WTC11 (cell line): ENCODE measurements at regions not wholly inside any gene's neighbourhood (a gene's known extent, or its start where the extent isn't known, plus 50 kb on each side); places are given as distances from the start of the nearest gene placed in this dataset.

ENCODE experiments used
- ATAC-seq: fragments of 200-7000 bp; cut with Tn5 transposase; 2 replicates; pipeline ENCODE4 v1.10.0; 2021; ENCODE audit warnings: mild to moderate bottlenecking, moderate library complexity
- CTCF ChIA-PET: fragments of 300-600 bp; sonication (Branson Sonifier 250); formaldehyde crosslinking; loops from one replicate; lab custom pipeline; 2021; ENCODE audit warnings: antibody characterized with exemption; lab: Charles Lee
- POLR2A ChIA-PET: fragments of 350-600 bp; sonication (Branson Sonifier 250); formaldehyde crosslinking; loops from one replicate; lab custom pipeline; 2021; ENCODE audit warnings: antibody characterized with exemption; lab: Charles Lee
- DNase-seq: peaks from one replicate; pipeline ENCODE4 v3.0.0; 2021; ENCODE audit warnings: low spot score
- H3K27ac Mint-ChIP-seq: 2 replicates; pipeline ENCODE4 v1.8.0; 2021; ENCODE audit warnings: mixed read lengths
- H3K27me3 Mint-ChIP-seq: 2 replicates; pipeline ENCODE4 v1.8.0; 2021; ENCODE audit warnings: low read depth, mild to moderate bottlenecking, moderate library complexity, mixed read lengths
- H3K36me3 Mint-ChIP-seq: 2 replicates; pipeline ENCODE4 v1.8.0; 2021; ENCODE audit warnings: mixed read lengths
- H3K4me1 Mint-ChIP-seq: 2 replicates; pipeline ENCODE4 v1.8.0; 2022; ENCODE audit warnings: mixed read lengths
- H3K4me3 Mint-ChIP-seq: 2 replicates; pipeline ENCODE4 v1.8.0; 2021; ENCODE audit warnings: mild to moderate bottlenecking, moderate library complexity, mixed read lengths
- H3K9me3 Mint-ChIP-seq: 2 replicates; pipeline ENCODE4 v1.8.0; 2021; ENCODE audit warnings: mixed read lengths
- ATF2 ChIP-seq: sonication (generic); formaldehyde crosslinking; IDR thresholded peaks from 2 replicates; pipeline ENCODE4 v1.8.1; 2022; ENCODE audit warnings: low read depth, missing genetic modification reagents, borderline replicate concordance
- CTCF ChIP-seq: fragments of 200-600 bp; IDR thresholded peaks from 2 replicates; pipeline ENCODE4 v1.8.0; 2022; ENCODE audit warnings: antibody characterized with exemption
- NFYB ChIP-seq: sonication (generic); formaldehyde crosslinking; conservative IDR thresholded peaks from 2 replicates; pipeline ENCODE4 v1.8.0; 2022; ENCODE audit warnings: low read depth, missing genetic modification reagents
- OVOL2 ChIP-seq: fragments of 250-450 bp; sonication (Bioruptor Pico); IDR thresholded peaks from 2 replicates; pipeline ENCODE4 v1.9.0; 2021; ENCODE audit warnings: mild to moderate bottlenecking, borderline replicate concordance
- PRRX2 ChIP-seq: fragments of 250-450 bp; sonication (Bioruptor Pico); IDR thresholded peaks from 2 replicates; pipeline ENCODE4 v1.8.0; 2021; ENCODE audit warnings: mild to moderate bottlenecking
- RORB ChIP-seq: fragments of 250-450 bp; sonication (Bioruptor Pico); IDR thresholded peaks from 2 replicates; pipeline ENCODE4 v1.9.0; 2021; ENCODE audit warnings: mild to moderate bottlenecking
- SMAD4 ChIP-seq: sonication (generic); formaldehyde crosslinking; IDR thresholded peaks from 2 replicates; pipeline ENCODE4 v1.8.0; 2022; ENCODE audit warnings: mild to moderate bottlenecking, missing genetic modification reagents
- SP1 ChIP-seq: sonication (generic); formaldehyde crosslinking; conservative IDR thresholded peaks from 2 replicates; pipeline ENCODE4 v1.8.1; 2022; ENCODE audit warnings: missing genetic modification reagents
- TP53 ChIP-seq: sonication (generic); formaldehyde crosslinking; IDR thresholded peaks from 2 replicates; pipeline ENCODE4 v1.8.1; 2023; ENCODE audit warnings: mild to moderate bottlenecking, missing genetic modification reagents
- USF1 ChIP-seq: sonication (generic); formaldehyde crosslinking; IDR thresholded peaks from 2 replicates; pipeline ENCODE4 v1.8.0; 2022; ENCODE audit warnings: mild to moderate bottlenecking, missing genetic modification reagents
- ZBTB43 ChIP-seq: sonication (generic); formaldehyde crosslinking; IDR thresholded peaks from 2 replicates; pipeline ENCODE4 v1.8.1; 2023; ENCODE audit warnings: mild to moderate bottlenecking, missing genetic modification reagents
- ZNF121 ChIP-seq: sonication (generic); formaldehyde crosslinking; IDR thresholded peaks from 2 replicates; pipeline ENCODE4 v1.8.0; 2023; ENCODE audit warnings: missing genetic modification reagents
- ZNF138 ChIP-seq: sonication (generic); formaldehyde crosslinking; conservative IDR thresholded peaks from 2 replicates; pipeline ENCODE4 v1.8.1; 2022; ENCODE audit warnings: mild to moderate bottlenecking, moderate library complexity, missing genetic modification reagents
- ZNF219 ChIP-seq: sonication (generic); formaldehyde crosslinking; IDR thresholded peaks from 2 replicates; pipeline ENCODE4 v1.8.0; 2023; ENCODE audit warnings: missing genetic modification reagents, mild to moderate bottlenecking, borderline replicate concordance
- ZNF232 ChIP-seq: sonication (generic); formaldehyde crosslinking; IDR thresholded peaks from 2 replicates; pipeline ENCODE4 v1.8.0; 2022; ENCODE audit warnings: mild to moderate bottlenecking, missing genetic modification reagents
- ZNF263 ChIP-seq: sonication (generic); formaldehyde crosslinking; IDR thresholded peaks from 2 replicates; pipeline ENCODE4 v1.8.1; 2022; ENCODE audit warnings: low read depth, mild to moderate bottlenecking, moderate library complexity, missing genetic modification reagents
- ZNF396 ChIP-seq: fragments of 250-450 bp; sonication (Bioruptor Pico); IDR thresholded peaks from 2 replicates; pipeline ENCODE4 v1.8.0; 2021; ENCODE audit warnings: mild to moderate bottlenecking, moderate library complexity, borderline replicate concordance
- TF ChIP-seq, protein P1 (sequence below): sonication (generic); formaldehyde crosslinking; conservative IDR thresholded peaks from 2 replicates; pipeline ENCODE4 v1.8.1; 2023; ENCODE audit warnings: mild to moderate bottlenecking, low read depth, missing genetic modification reagents, moderate library complexity
- TF ChIP-seq, protein P2 (sequence below): sonication (generic); formaldehyde crosslinking; IDR thresholded peaks from 2 replicates; pipeline ENCODE4 v1.8.1; 2022; ENCODE audit warnings: missing genetic modification reagents, borderline replicate concordance
- TF ChIP-seq, protein P3 (sequence below): fragments of 250-450 bp; sonication (Bioruptor Pico); IDR thresholded peaks from 2 replicates; pipeline ENCODE4 v1.8.0; 2021; ENCODE audit warnings: mild to moderate bottlenecking

DNA sequence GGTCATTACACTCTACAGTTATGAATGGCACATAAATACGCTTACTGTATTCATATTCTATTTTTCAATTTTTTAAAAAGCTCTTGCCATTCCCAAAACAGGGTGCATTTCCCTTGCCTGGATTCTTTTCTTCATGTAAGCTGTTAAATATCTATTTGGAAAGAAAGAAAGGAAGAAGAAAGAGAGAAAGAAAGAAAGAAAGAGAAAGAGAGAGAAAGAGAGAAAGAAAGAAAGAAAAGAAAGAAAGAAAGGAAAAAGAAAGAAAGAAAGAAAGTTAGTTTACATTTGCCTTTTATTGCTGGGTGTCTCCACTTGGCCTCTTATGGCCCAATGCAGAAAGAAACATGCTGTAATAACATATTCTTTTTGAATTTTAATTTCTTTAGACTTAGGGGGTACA is 165.9 kb upstream of the ATXN1 start (continued):
- TF ChIP-seq OVOL2, result no peak
- no peak for TF ChIP-seq ZNF138
- no peak for TF ChIP-seq SP1 (CRISPR knock-in tag)
- no peak for TF ChIP-seq ZNF263 (CRISPR knock-in tag)

DNA sequence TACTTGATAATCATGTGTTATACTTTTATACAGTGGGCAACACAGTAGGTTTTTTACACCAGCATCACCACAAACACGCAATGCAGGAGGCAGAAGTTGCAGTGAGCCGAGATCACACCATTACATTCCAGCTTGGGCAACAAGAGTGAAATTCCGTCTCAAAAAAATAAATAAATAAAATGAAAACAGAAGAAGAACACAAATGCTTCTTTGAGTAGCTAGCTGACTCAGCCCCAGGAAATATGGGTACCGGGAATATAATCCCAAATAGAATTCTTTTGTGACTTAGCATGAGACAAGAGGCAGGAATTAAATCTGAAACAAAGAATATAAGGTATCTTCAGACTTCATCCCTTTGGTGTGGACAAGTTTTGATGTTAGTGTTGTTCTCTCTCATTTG is 164.2 kb upstream of the ATXN1 start:
- TF ChIP-seq CTCF, result no peak
- no peak for TF ChIP-seq ZNF121 (CRISPR knock-in tag)
- TF ChIP-seq ZNF396 (CRISPR knock-in tag), result no peak
- no peak for TF ChIP-seq ZNF232 (CRISPR knock-in tag)
- TF ChIP-seq ZBTB43 (CRISPR knock-in tag), result no peak
- no peak for TF ChIP-seq RORB (CRISPR knock-in tag)
- TF ChIP-seq, protein P1, sequence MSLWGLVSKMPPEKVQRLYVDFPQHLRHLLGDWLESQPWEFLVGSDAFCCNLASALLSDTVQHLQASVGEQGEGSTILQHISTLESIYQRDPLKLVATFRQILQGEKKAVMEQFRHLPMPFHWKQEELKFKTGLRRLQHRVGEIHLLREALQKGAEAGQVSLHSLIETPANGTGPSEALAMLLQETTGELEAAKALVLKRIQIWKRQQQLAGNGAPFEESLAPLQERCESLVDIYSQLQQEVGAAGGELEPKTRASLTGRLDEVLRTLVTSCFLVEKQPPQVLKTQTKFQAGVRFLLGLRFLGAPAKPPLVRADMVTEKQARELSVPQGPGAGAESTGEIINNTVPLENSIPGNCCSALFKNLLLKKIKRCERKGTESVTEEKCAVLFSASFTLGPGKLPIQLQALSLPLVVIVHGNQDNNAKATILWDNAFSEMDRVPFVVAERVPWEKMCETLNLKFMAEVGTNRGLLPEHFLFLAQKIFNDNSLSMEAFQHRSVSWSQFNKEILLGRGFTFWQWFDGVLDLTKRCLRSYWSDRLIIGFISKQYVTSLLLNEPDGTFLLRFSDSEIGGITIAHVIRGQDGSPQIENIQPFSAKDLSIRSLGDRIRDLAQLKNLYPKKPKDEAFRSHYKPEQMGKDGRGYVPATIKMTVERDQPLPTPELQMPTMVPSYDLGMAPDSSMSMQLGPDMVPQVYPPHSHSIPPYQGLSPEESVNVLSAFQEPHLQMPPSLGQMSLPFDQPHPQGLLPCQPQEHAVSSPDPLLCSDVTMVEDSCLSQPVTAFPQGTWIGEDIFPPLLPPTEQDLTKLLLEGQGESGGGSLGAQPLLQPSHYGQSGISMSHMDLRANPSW (CRISPR knock-in tag), result no peak
- no peak for TF ChIP-seq SMAD4 (CRISPR knock-in tag)
- TF ChIP-seq TP53 (CRISPR knock-in tag), result no peak
- no peak for TF ChIP-seq PRRX2
- TF ChIP-seq, protein P2, sequence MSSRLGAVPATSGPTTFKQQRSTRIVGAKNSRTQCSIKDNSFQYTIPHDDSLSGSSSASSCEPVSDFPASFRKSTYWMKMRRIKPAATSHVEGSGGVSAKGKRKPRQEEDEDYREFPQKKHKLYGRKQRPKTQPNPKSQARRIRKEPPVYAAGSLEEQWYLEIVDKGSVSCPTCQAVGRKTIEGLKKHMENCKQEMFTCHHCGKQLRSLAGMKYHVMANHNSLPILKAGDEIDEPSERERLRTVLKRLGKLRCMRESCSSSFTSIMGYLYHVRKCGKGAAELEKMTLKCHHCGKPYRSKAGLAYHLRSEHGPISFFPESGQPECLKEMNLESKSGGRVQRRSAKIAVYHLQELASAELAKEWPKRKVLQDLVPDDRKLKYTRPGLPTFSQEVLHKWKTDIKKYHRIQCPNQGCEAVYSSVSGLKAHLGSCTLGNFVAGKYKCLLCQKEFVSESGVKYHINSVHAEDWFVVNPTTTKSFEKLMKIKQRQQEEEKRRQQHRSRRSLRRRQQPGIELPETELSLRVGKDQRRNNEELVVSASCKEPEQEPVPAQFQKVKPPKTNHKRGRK (CRISPR knock-in tag), result no peak
- TF ChIP-seq USF1 (CRISPR knock-in tag), result no peak
- no peak for TF ChIP-seq ATF2 (CRISPR knock-in tag)
- no peak for TF ChIP-seq ZNF219 (CRISPR knock-in tag)
- TF ChIP-seq ZNF263 (CRISPR knock-in tag), result no peak
- no peak for TF ChIP-seq NFYB (CRISPR knock-in tag)
- TF ChIP-seq, protein P3, sequence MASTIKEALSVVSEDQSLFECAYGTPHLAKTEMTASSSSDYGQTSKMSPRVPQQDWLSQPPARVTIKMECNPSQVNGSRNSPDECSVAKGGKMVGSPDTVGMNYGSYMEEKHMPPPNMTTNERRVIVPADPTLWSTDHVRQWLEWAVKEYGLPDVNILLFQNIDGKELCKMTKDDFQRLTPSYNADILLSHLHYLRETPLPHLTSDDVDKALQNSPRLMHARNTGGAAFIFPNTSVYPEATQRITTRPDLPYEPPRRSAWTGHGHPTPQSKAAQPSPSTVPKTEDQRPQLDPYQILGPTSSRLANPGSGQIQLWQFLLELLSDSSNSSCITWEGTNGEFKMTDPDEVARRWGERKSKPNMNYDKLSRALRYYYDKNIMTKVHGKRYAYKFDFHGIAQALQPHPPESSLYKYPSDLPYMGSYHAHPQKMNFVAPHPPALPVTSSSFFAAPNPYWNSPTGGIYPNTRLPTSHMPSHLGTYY, result no peak
- Mint-ChIP-seq H3K4me1 (peaks cover 11% of the 10 kb centered on the region; the same call in 1 of the 2 replicates), H3K27ac (no peak overlapping the region), H3K4me3 (no peak overlapping the region), H3K9me3 (peaks cover 5% of the 10 kb centered on the region), H3K27me3 (no peaks in the 10 kb centered on the region), H3K36me3 (no peaks in the 10 kb centered on the region)
- ATAC-seq (no peak), DNase-seq (no peak)
- POLR2A ChIA-PET, result no interaction called here
- CTCF ChIA-PET, result no interaction called here
